Ishikawa (cell line): ENCODE measurements at regions not wholly inside any gene's neighbourhood (a gene's known extent, or its start where the extent isn't known, plus 50 kb on each side); places are given as distances from the start of the nearest gene placed in this dataset.

Experiments
- CEBPB ChIP-seq: IDR thresholded peaks from 2 replicates; pipeline ENCODE4 v1.6.1; 2012
- CREB1 ChIP-seq: IDR thresholded peaks from 2 replicates; pipeline ENCODE4 v1.6.1; 2012; ENCODE audit warnings: low read depth
- EGR1 ChIP-seq: IDR thresholded peaks from 2 replicates; pipeline ENCODE4 v1.6.1; 2012
- EP300 ChIP-seq: IDR thresholded peaks from 2 replicates; pipeline ENCODE4 v1.6.1; 2012; ENCODE audit warnings: borderline replicate concordance
- MAX ChIP-seq: IDR thresholded peaks from 2 replicates; pipeline ENCODE4 v1.6.1; 2012
- NFIC ChIP-seq: IDR thresholded peaks from 2 replicates; pipeline ENCODE4 v1.6.1; 2012
- RAD21 ChIP-seq: IDR thresholded peaks from 2 replicates; pipeline ENCODE4 v1.6.1; 2012; ENCODE audit warnings: low read depth
- REST ChIP-seq: IDR thresholded peaks from 2 replicates; pipeline ENCODE4 v1.6.1; 2012; ENCODE audit warnings: low read depth, mild to moderate bottlenecking
- TAF1 ChIP-seq: IDR thresholded peaks from 2 replicates; pipeline ENCODE4 v1.6.1; 2012; ENCODE audit warnings: low read depth, mild to moderate bottlenecking
- TCF12 ChIP-seq: IDR thresholded peaks from 2 replicates; pipeline ENCODE4 v1.6.1; 2012; ENCODE audit warnings: low read depth
- YY1 ChIP-seq: IDR thresholded peaks from 2 replicates; pipeline ENCODE4 v1.6.1; 2012; ENCODE audit warnings: low read depth
- ZBTB7A ChIP-seq: IDR thresholded peaks from 2 replicates; pipeline ENCODE4 v1.6.1; 2012; ENCODE audit warnings: low read depth
- TF ChIP-seq, protein P1 (sequence below): IDR thresholded peaks from 2 replicates; pipeline ENCODE4 v1.6.1; 2012

- TF ChIP-seq EP300 (no peak), TAF1 (no peak), YY1 (no peak), ZBTB7A (no peak), EGR1 (no peak), CREB1 (no peak), TCF12 (no peak), MAX (no peak), REST (no peak), CEBPB (no peak), RAD21 (no peak), NFIC (no peak)
- TF ChIP-seq, protein P1, sequence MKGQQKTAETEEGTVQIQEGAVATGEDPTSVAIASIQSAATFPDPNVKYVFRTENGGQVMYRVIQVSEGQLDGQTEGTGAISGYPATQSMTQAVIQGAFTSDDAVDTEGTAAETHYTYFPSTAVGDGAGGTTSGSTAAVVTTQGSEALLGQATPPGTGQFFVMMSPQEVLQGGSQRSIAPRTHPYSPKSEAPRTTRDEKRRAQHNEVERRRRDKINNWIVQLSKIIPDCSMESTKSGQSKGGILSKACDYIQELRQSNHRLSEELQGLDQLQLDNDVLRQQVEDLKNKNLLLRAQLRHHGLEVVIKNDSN = no peak
Measured at GRCh38 chr3:115232167-115232566, 85.1 kb upstream of the ZBTB20 start.
